SH-SY5Y (cell line): ENCODE measurements at regions not wholly inside any gene's neighbourhood (a gene's known extent, or its start where the extent isn't known, plus 50 kb on each side); places are given as distances from the start of the nearest gene placed in this dataset.

ENCODE experiments used
- GATA2 ChIP-seq: IDR thresholded peaks from 2 replicates; pipeline ENCODE4 v1.6.1; 2011; ENCODE audit warnings: mild to moderate bottlenecking, low read depth, low read length
- GATA3 ChIP-seq: IDR thresholded peaks from 2 replicates; pipeline ENCODE4 v1.6.1; 2011; ENCODE audit warnings: low read depth, mild to moderate bottlenecking, low read length, moderate library complexity

GRCh38 chr3:157632075-157632474 lies 128.9 kb upstream of the VEPH1 start:
- TF ChIP-seq GATA3, result no peak
- no peak for TF ChIP-seq GATA2
